CD14-positive monocyte (primary cell): ENCODE measurements at regions not wholly inside any gene's neighbourhood (a gene's known extent, or its start where the extent isn't known, plus 50 kb on each side); places are given as distances from the start of the nearest gene placed in this dataset.

Source experiments
- DNase-seq, 3 donors: peaks; one replicate each; pipeline ENCODE4 v3.0.0-alpha.2; 2011 to 2022
- H2AFZ ChIP-seq: 2 replicates; pipeline ENCODE4 v1.6.0; 2012; ENCODE audit warnings: mild to moderate bottlenecking, low read depth, low read length, inconsistent platforms; ENCODE audit not compliant: insufficient read depth, poor library complexity, severe bottlenecking
- H3K27ac ChIP-seq, 2 donors: 1 replicate in 1 of 2; 2 replicates in 1 of 2; pipeline ENCODE4 v1.5.1; 2012 to 2013; ENCODE audit warnings: low read length in 2 of 2, control low read depth in 1 of 2, inconsistent platforms in 1 of 2, low read depth in 1 of 2, mild to moderate bottlenecking in 1 of 2
- H3K27me3 ChIP-seq, 2 donors: one replicate each; pipeline versions ENCODE4 v1.6.0 to v1.6.1; 2011 to 2013; ENCODE audit warnings: low read length in 2 of 2; ENCODE audit not compliant: control insufficient read depth in 2 of 2, insufficient read depth in 2 of 2
- H3K36me3 ChIP-seq, 2 donors: replicated peaks in 1 of 2; 1 replicate in 1 of 2; 2 replicates in 1 of 2; pipeline versions ENCODE4 v1.5.1 to v1.6.1; 2012 to 2013; ENCODE audit warnings: low read length in 2 of 2, control low read depth in 1 of 2, inconsistent platforms in 1 of 2, mild to moderate bottlenecking in 1 of 2; ENCODE audit not compliant: insufficient read depth in 2 of 2, control insufficient read depth in 1 of 2
- H3K4me1 ChIP-seq, 2 donors: 1 replicate in 1 of 2; 2 replicates in 1 of 2; pipeline versions ENCODE4 v1.5.1 to v1.6.1; 2012 to 2013; ENCODE audit warnings: low read length in 2 of 2, control low read depth in 1 of 2, inconsistent platforms in 1 of 2, mild to moderate bottlenecking in 1 of 2, moderate library complexity in 1 of 2; ENCODE audit not compliant: insufficient read depth in 2 of 2, control insufficient read depth in 1 of 2
- H3K4me2 ChIP-seq: replicated peaks from 2 replicates; pipeline ENCODE3; 2012; ENCODE audit warnings: low read length, moderate library complexity, mild to moderate bottlenecking; ENCODE audit not compliant: poor library complexity, severe bottlenecking; ENCODE audit errors: extremely low read depth
- H3K4me3 ChIP-seq, 3 experiments: fragments of 200-600 bp in 1 of 3; sonication (generic) in 1 of 3; replicated peaks in 1 of 3; 1 replicate in 2 of 3; 2 replicates in 1 of 3; pipeline ENCODE4 v1.5.1; 2011 to 2013; ENCODE audit warnings: low read length in 3 of 3, mild to moderate bottlenecking in 3 of 3, control low read depth in 2 of 3, low read depth in 2 of 3, inconsistent platforms in 1 of 3, moderate library complexity in 1 of 3
- H3K79me2 ChIP-seq: 2 replicates; pipeline ENCODE4 v1.6.0; 2012; ENCODE audit warnings: mild to moderate bottlenecking, control low read depth, inconsistent platforms, low read length, moderate library complexity; ENCODE audit not compliant: insufficient read depth
- H3K9ac ChIP-seq: 2 replicates; pipeline ENCODE4 v1.6.0; 2017; ENCODE audit warnings: low read length, mild to moderate bottlenecking; ENCODE audit not compliant: insufficient read depth, poor library complexity, severe bottlenecking
- H3K9me3 ChIP-seq, 2 donors: replicated peaks in 1 of 2; 1 replicate in 1 of 2; 2 replicates in 1 of 2; pipeline versions ENCODE4 v1.5.1 to v1.6.1; 2012 to 2013; ENCODE audit warnings: low read length in 2 of 2, control low read depth in 1 of 2; ENCODE audit not compliant: control insufficient read depth in 1 of 2, insufficient read depth in 1 of 2
- H4K20me1 ChIP-seq: 2 replicates; pipeline ENCODE4 v1.6.0; 2012; ENCODE audit warnings: mild to moderate bottlenecking, low read length, control low read depth, moderate library complexity; ENCODE audit not compliant: insufficient read depth
- H3K27ac Mint-ChIP-seq, 7 donors: one replicate each; pipeline ENCODE4 v1.8.0; 2020; ENCODE audit warnings: mild to moderate bottlenecking in 7 of 7, mixed read lengths in 7 of 7, moderate library complexity in 6 of 7, inconsistent platforms in 2 of 7
- H3K27me3 Mint-ChIP-seq, 3 donors: one replicate each; pipeline ENCODE4 v1.8.0; 2021 to 2022; ENCODE audit warnings: low read depth in 3 of 3, mild to moderate bottlenecking in 3 of 3, mixed read lengths in 3 of 3, moderate library complexity in 3 of 3, inconsistent platforms in 1 of 3
- H3K36me3 Mint-ChIP-seq, 2 donors: one replicate each; pipeline ENCODE4 v1.8.0; 2020; ENCODE audit warnings: mixed read lengths in 2 of 2, inconsistent platforms in 1 of 2, mild to moderate bottlenecking in 1 of 2
- H3K4me1 Mint-ChIP-seq: one replicate; pipeline ENCODE4 v1.8.0; 2020; ENCODE audit warnings: mild to moderate bottlenecking, mixed read lengths
- H3K4me3 Mint-ChIP-seq, 2 donors: one replicate each; pipeline ENCODE4 v1.8.0; 2020; ENCODE audit warnings: mild to moderate bottlenecking in 2 of 2, mixed read lengths in 2 of 2, moderate library complexity in 1 of 2
- H3K9me3 Mint-ChIP-seq, 7 donors: one replicate each; pipeline ENCODE4 v1.8.0; 2020 to 2022; ENCODE audit warnings: mixed read lengths in 7 of 7, mild to moderate bottlenecking in 6 of 7, moderate library complexity in 6 of 7, inconsistent platforms in 2 of 7
- CTCF ChIP-seq: fragments of 200-600 bp; IDR thresholded peaks from one replicate; pipeline ENCODE4 v1.8.0; 2022; ENCODE audit warnings: antibody characterized with exemption, mild to moderate bottlenecking
- WGBS: methylation state at CpG from one replicate; pipeline ENCODE4 v1.1.5; 2013; ENCODE audit warnings: missing lambda C conversion rate; ENCODE audit not compliant: insufficient coverage; 5-methylcytosine and 5-hydroxymethylcytosine counted together
- intact Hi-C, 2 donors: fragments of 100-400 bp; cut with micrococcal nuclease; formaldehyde crosslinking; loops; one replicate each; pipeline versions ENCODE4 v1.15.0 to v1.15.1; 2023

- TF ChIP-seq CTCF, result no peak
- H3K27ac ChIP-seq, result no peak overlapping the region
- no peaks in the 10 kb centered on the region for H3K79me2 ChIP-seq
- 75% methylated on average over 4 of the region's 6 CpGs for WGBS
- no peak overlapping the region for H3K4me2 ChIP-seq
- Mint-ChIP-seq H3K27ac (no peak overlapping the region), H3K4me3 (no peak overlapping the region), H3K36me3 (no peaks in the 10 kb centered on the region), H3K9me3 (peaks cover 0 to 9% (median 2%) of the 10 kb centered on the region in 7 donors), H3K27me3 (peaks cover 0 to 4% (median 0%) of the 10 kb centered on the region in 3 donors), H3K4me1 (no peaks in the 10 kb centered on the region)
- no peaks in the 10 kb centered on the region for H3K27me3 ChIP-seq
- intact Hi-C loops, result no loop called here
- DNase-seq, result no peak
- no peaks in the 10 kb centered on the region for H3K36me3 ChIP-seq
- no peak overlapping the region for H2AFZ ChIP-seq
- no peak overlapping the region for H3K4me3 ChIP-seq
- no peaks in the 10 kb centered on the region for H3K4me1 ChIP-seq
- H3K9me3 ChIP-seq, result no peaks in the 10 kb centered on the region
- no peaks in the 10 kb centered on the region for H4K20me1 ChIP-seq
- no peak overlapping the region for H3K9ac ChIP-seq
Observed at GRCh38 chr11:131278472-131278871, 91.9 kb upstream of the NTM start.

- intact Hi-C loops, result no loop called here
- TF ChIP-seq CTCF, result no peak
Observed at GRCh38 chr11:131279654-131280384, 90.6 kb upstream of the NTM start.

More at GRCh38 chr11:131279654-131280384, 90.6 kb upstream of the NTM start:
- H3K36me3 ChIP-seq, result no peaks in the 10 kb centered on the region
- H3K27me3 Mint-ChIP-seq, result peaks cover 0 to 4% (median 3%) of the 10 kb centered on the region in 3 donors
- H3K27ac ChIP-seq, result no peak overlapping the region
- no peaks in the 10 kb centered on the region for H4K20me1 ChIP-seq
- H3K4me1 Mint-ChIP-seq, result no peaks in the 10 kb centered on the region
- no peak overlapping the region for H3K4me3 Mint-ChIP-seq
- H3K36me3 Mint-ChIP-seq, result no peaks in the 10 kb centered on the region
- no peak overlapping the region for H3K27ac Mint-ChIP-seq
- DNase-seq, result no peak
- no peak overlapping the region for H3K9ac ChIP-seq
- H2AFZ ChIP-seq, result no peak overlapping the region
- H3K79me2 ChIP-seq, result no peaks in the 10 kb centered on the region
- no peaks in the 10 kb centered on the region for H3K4me1 ChIP-seq
- peaks cover 0 to 11% (median 2%) of the 10 kb centered on the region in 7 donors for H3K9me3 Mint-ChIP-seq
- no peak overlapping the region for H3K4me2 ChIP-seq
- no peaks in the 10 kb centered on the region for H3K27me3 ChIP-seq
- WGBS, result no CpG with 5 or more reads among the region's 3 CpGs
- no peak overlapping the region for H3K4me3 ChIP-seq
- H3K9me3 ChIP-seq, result no peaks in the 10 kb centered on the region
